ENCODE measurements at regions not wholly inside any gene's neighbourhood (a gene's known extent, or its start where the extent isn't known, plus 50 kb on each side); places are given as distances from the start of the nearest gene placed in this dataset.

DNA sequence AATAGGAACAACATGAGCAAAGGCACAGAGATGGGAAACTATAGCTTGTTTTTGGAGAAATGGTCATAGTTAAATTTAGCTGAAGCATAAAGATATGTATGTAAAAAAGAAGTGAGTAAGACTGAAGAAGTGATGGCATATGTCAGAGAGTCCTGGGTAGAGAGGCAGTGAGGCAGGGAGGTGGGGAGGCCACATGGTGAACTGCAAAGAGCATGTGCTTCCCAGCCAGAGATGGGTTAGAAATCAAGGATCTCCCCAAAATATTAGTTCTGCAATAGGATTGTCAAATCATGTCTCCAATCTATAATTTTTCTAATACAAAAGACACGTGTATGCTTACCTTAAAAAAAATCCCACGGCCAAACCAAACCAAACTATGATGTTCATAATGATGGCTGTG lies 82.1 kb upstream of the STXBP6 start:
- no TSS peak for BruUV-seq (replicated peaks)
- Histone ChIP-seq H3K27me3 (ENCODE audit: control insufficient read depth in 1 of 2, insufficient read depth in 2 of 2, low read length in 2 of 2) (peaks cover 0 to 5% of the 10 kb centered on the region in 2 experiments; a peak in 2 of 5 replicates), H3K4me3 (replicated peaks in 1 of 3; ENCODE audit: insufficient read depth in 1 of 3, low read depth in 2 of 3, low read length in 3 of 3) (no peak overlapping the region), H3K79me2 (ENCODE audit: insufficient read depth, low read length) (no peaks in the 10 kb centered on the region), H3K9me3 (ENCODE audit: low read length) (no peaks in the 10 kb centered on the region), H3K4me2 (ENCODE audit: low read depth, low read length) (no peak overlapping the region), H3K27ac (ENCODE audit: extremely low read length, insufficient read depth, low read length) (no peak overlapping the region), H4K20me1 (ENCODE audit: insufficient read depth, low read length) (no peaks in the 10 kb centered on the region), H3K4me1 (ENCODE audit: insufficient read depth, low read length) (peaks cover 4% of the 10 kb centered on the region; the same call in 1 of the 2 replicates), H3K36me3 (replicated peaks in 1 of 2; ENCODE audit: control insufficient read depth in 1 of 2, insufficient read depth in 2 of 2, low read length in 2 of 2) (no peaks in the 10 kb centered on the region), H2AFZ (ENCODE audit: low read length) (no peak overlapping the region), H3K9ac (ENCODE audit: insufficient read depth, low read depth, low read length) (no peak overlapping the region)
- DNase-seq (ENCODE audit: low spot score) (no peak), FAIRE-seq (no peak), ATAC-seq (no peak)
- WGBS (ENCODE audit: low lambda C conversion rate): 49% methylated on average over 2 of the region's 2 CpGs
- intact Hi-C loops (cut with micrococcal nuclease; ENCODE audit: unreplicated experiment) (loop anchor here (1.0 to 2.0 kb wide), 4 partner anchors 19 to 422 kb away; partner anchors contain the start of gene STXBP6), in situ Hi-C loops (cut with HindIII; ENCODE audit: extremely low pct_ligation_motif_present, low pct_unique_long_range_greater_than_20kb) (loop anchor here (5.0 kb wide), 2 partner anchors 325 to 395 kb away; no protein-coding TSS in a partner anchor)
- POLR2A ChIA-PET: interaction anchor here (1.2 to 3.7 kb wide), 2 partner anchors 292 to 325 kb away, joined by 5 to 13 read pairs; no protein-coding TSS in a partner anchor
- CTCF ChIA-PET (ENCODE audit: low intra/inter-chr PET ratio, low total read pairs): interaction anchor here (1.3 to 5.7 kb wide), 7 partner anchors 19 to 453 kb away, joined by 6 to 94 read pairs (median 17); no protein-coding TSS in a partner anchor
- TF ChIP-seq, protein P1, sequence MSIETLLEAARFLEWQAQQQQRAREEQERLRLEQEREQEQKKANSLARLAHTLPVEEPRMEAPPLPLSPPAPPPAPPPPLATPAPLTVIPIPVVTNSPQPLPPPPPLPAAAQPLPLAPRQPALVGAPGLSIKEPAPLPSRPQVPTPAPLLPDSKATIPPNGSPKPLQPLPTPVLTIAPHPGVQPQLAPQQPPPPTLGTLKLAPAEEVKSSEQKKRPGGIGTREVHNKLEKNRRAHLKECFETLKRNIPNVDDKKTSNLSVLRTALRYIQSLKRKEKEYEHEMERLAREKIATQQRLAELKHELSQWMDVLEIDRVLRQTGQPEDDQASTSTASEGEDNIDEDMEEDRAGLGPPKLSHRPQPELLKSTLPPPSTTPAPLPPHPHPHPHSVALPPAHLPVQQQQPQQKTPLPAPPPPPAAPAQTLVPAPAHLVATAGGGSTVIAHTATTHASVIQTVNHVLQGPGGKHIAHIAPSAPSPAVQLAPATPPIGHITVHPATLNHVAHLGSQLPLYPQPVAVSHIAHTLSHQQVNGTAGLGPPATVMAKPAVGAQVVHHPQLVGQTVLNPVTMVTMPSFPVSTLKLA (IDR thresholded peaks at IDR 0.05): peak; percentile 99
- TF ChIP-seq ZNF496 (CRISPR knock-in tag; IDR thresholded peaks at IDR 0.05; ENCODE audit: insufficient replicate concordance) (no peak), ZNF10 (CRISPR knock-in tag; IDR thresholded peaks at IDR 0.05; ENCODE audit: borderline replicate concordance, low read depth) (no peak)

DNA sequence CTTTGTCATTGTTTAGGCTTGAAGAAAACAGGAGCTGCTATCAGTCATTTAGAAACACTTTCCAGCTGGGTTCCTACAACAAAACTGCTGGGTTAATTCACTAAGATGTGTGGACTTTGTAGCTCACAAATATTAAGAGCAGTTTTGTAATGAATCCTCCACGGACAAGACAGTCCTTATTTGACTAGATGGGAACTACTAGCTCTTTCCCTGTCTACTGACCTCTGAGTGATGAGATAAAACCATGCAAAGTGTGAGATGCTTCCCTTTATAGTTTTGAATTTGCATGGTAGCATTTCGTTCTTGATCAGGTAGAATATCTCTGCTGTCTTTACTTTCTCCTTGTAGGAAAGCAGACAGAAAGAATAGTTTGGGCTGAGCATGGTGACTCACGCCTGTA lies 72.9 kb upstream of the STXBP6 start:
- H3K4me1 ChIP-seq (ENCODE audit: insufficient read depth, low read length): no peaks in the 10 kb centered on the region
- no peaks in the 10 kb centered on the region for H3K79me2 ChIP-seq (ENCODE audit: insufficient read depth, low read length)
- 12% methylated on average over 3 of the region's 3 CpGs for WGBS (ENCODE audit: low lambda C conversion rate)
- DNase-seq (ENCODE audit: low spot score) (no peak), ATAC-seq (no peak), FAIRE-seq (no peak)
- H3K4me3 ChIP-seq (replicated peaks in 1 of 3; ENCODE audit: insufficient read depth in 1 of 3, low read depth in 2 of 3, low read length in 3 of 3): no peak overlapping the region
- no peak overlapping the region for H3K4me2 ChIP-seq (ENCODE audit: low read depth, low read length)
- H3K27me3 ChIP-seq (ENCODE audit: control insufficient read depth in 1 of 2, insufficient read depth in 2 of 2, low read length in 2 of 2): no peaks in the 10 kb centered on the region
- H4K20me1 ChIP-seq (ENCODE audit: insufficient read depth, low read length): no peaks in the 10 kb centered on the region
- intact Hi-C loops (cut with micrococcal nuclease; ENCODE audit: unreplicated experiment) (no loop called here), in situ Hi-C loops (cut with HindIII; ENCODE audit: extremely low pct_ligation_motif_present, low pct_unique_long_range_greater_than_20kb) (no loop called here)
- no peaks in the 10 kb centered on the region for H3K36me3 ChIP-seq (replicated peaks in 1 of 2; ENCODE audit: control insufficient read depth in 1 of 2, insufficient read depth in 2 of 2, low read length in 2 of 2)
- no peak overlapping the region for H2AFZ ChIP-seq (ENCODE audit: low read length)
- H3K9me3 ChIP-seq (ENCODE audit: low read length): no peaks in the 10 kb centered on the region
- ChIA-PET POLR2A (no interaction called here), CTCF (ENCODE audit: low intra/inter-chr PET ratio, low total read pairs) (no interaction called here)
- H3K27ac ChIP-seq (ENCODE audit: extremely low read length, insufficient read depth, low read length): no peak overlapping the region
- no TSS peak for BruUV-seq (replicated peaks)
- no peak overlapping the region for H3K9ac ChIP-seq (ENCODE audit: insufficient read depth, low read depth, low read length)
- TF ChIP-seq ZNF781 (CRISPR knock-in tag; IDR thresholded peaks at IDR 0.05; ENCODE audit: borderline replicate concordance, not compliant biosample characterization): no peak
- TF ChIP-seq ELF4 (CRISPR knock-in tag; IDR thresholded peaks at IDR 0.05; ENCODE audit: borderline replicate concordance): no peak
- no peak for TF ChIP-seq ZBTB21 (CRISPR knock-in tag; IDR thresholded peaks at IDR 0.05)
- TF ChIP-seq ZFP36L1 (CRISPR knock-in tag; IDR thresholded peaks at IDR 0.05): no peak
- TF ChIP-seq, protein P2, sequence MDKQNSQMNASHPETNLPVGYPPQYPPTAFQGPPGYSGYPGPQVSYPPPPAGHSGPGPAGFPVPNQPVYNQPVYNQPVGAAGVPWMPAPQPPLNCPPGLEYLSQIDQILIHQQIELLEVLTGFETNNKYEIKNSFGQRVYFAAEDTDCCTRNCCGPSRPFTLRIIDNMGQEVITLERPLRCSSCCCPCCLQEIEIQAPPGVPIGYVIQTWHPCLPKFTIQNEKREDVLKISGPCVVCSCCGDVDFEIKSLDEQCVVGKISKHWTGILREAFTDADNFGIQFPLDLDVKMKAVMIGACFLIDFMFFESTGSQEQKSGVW (CRISPR knock-in tag; IDR thresholded peaks at IDR 0.05; ENCODE audit: borderline replicate concordance): no peak
- no peak for TF ChIP-seq SRY (CRISPR knock-in tag; IDR thresholded peaks at IDR 0.05)
- no peak for TF ChIP-seq SAFB2 (CRISPR knock-in tag; IDR thresholded peaks at IDR 0.05; ENCODE audit: borderline replicate concordance, low read depth)
- TF ChIP-seq CBFB (CRISPR knock-in tag; IDR thresholded peaks at IDR 0.05): no peak
- TF ChIP-seq ZNF430 (CRISPR knock-in tag; IDR thresholded peaks at IDR 0.05): no peak
- TF ChIP-seq ARID2 (CRISPR knock-in tag; IDR thresholded peaks at IDR 0.05; ENCODE audit: borderline replicate concordance): no peak
- TF ChIP-seq, protein P3, sequence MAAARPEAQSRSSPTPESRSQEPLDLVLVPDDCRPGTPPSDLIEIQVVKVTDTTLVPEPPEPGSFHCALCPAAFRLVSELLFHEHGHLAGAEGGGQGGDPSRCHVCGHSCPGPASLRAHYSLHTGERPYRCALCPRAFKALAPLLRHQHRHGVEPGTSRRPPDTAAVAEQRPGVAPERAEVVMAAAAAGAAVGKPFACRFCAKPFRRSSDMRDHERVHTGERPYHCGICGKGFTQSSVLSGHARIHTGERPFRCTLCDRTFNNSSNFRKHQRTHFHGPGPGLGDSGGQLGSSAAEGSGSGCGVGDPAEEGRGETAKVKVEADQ (CRISPR knock-in tag; IDR thresholded peaks at IDR 0.05; ENCODE audit: borderline replicate concordance): no peak
- TF ChIP-seq ZBTB1 (CRISPR knock-in tag; IDR thresholded peaks at IDR 0.05; ENCODE audit: borderline replicate concordance): no peak
- no peak for TF ChIP-seq ZNF605 (CRISPR knock-in tag; IDR thresholded peaks at IDR 0.05)

Measured in HepG2 (cell line).